GM12878 (cell line): ENCODE measurements at regions not wholly inside any gene's neighbourhood (a gene's known extent, or its start where the extent isn't known, plus 50 kb on each side); places are given as distances from the start of the nearest gene placed in this dataset.

Source experiments
- ATAC-seq: fragments of 200-7000 bp; cut with Tn5 transposase; 3 replicates; pipeline ENCODE4 v1.9.1; 2020; ENCODE audit warnings: mild to moderate bottlenecking, moderate library complexity
- BruUV-seq: library from RNA; stranded (reverse); fragments of 400-500 nt; replicated peaks from 2 replicates; lab custom pipeline; 2021; lab: Mats Ljungman, UMichigan
- CTCF ChIA-PET: fragments of 300-600 bp; sonication (Branson Sonifier 250); formaldehyde crosslinking; extraction: SDS; loops from one replicate; lab custom pipeline; 2021; ENCODE audit warnings: inconsistent platforms; lab: Yijun Ruan, JAX
- POLR2A ChIA-PET: fragments of 350-600 bp; formaldehyde crosslinking; extraction: SDS; loops from one replicate; lab custom pipeline; 2021; ENCODE audit warnings: inconsistent platforms; lab: Charles Lee
- RAD21 ChIA-PET: fragments of 300-600 bp; sonication (Branson Sonifier 250); formaldehyde crosslinking; loops from one replicate; lab custom pipeline; 2023; ENCODE audit warnings: antibody characterized with exemption; ENCODE audit not compliant: unreplicated experiment; lab: Charles Lee
- SMC1A ChIA-PET: fragments of 300-600 bp; sonication (Branson Sonifier 250); formaldehyde crosslinking; loops from one replicate; lab custom pipeline; 2023; ENCODE audit not compliant: unreplicated experiment, uncharacterized antibody; lab: Charles Lee
- DNase-seq: peaks from one replicate; pipeline ENCODE4 v3.0.0-alpha.2; 2011; ENCODE audit warnings: low read depth, low spot score
- FAIRE-seq: peaks from 3 replicates; lab custom pipeline; 2011; peaks lifted over from hg19 to GRCh38; lab: Jason Lieb, UNC
- H2AFZ ChIP-seq: 2 replicates; pipeline ENCODE4 v1.6.0; 2011; ENCODE audit warnings: low read depth, low read length, control low read depth; ENCODE audit not compliant: control insufficient read depth
- H3K27ac ChIP-seq: 2 replicates; pipeline ENCODE4 v1.5.1; 2011; ENCODE audit warnings: control low read depth; ENCODE audit not compliant: control insufficient read depth, insufficient read depth
- H3K27me3 ChIP-seq, 2 experiments: replicated peaks in 1 of 2; 2 replicates each; pipeline versions ENCODE4 v1.6.0 to v1.6.1; 2011; ENCODE audit warnings: low read length in 1 of 2; ENCODE audit not compliant: control insufficient read depth in 2 of 2, insufficient read depth in 2 of 2
- H3K36me3 ChIP-seq, 2 experiments: 2 replicates each; pipeline ENCODE4 v1.5.1; 2011; ENCODE audit warnings: low read length in 1 of 2; ENCODE audit not compliant: control insufficient read depth in 2 of 2, insufficient read depth in 2 of 2
- H3K4me1 ChIP-seq: 2 replicates; pipeline ENCODE4 v1.6.1; 2011; ENCODE audit warnings: mild to moderate bottlenecking, low read length, moderate library complexity, mixed read lengths; ENCODE audit not compliant: control insufficient read depth, insufficient read depth
- H3K4me2 ChIP-seq: 2 replicates; pipeline ENCODE4 v1.6.0; 2011; ENCODE audit warnings: control low read depth; ENCODE audit not compliant: control insufficient read depth, insufficient read depth
- H3K4me3 ChIP-seq: fragments of 200-600 bp; sonication (generic); 2 replicates; pipeline ENCODE4 v1.5.1; 2016
- H3K79me2 ChIP-seq: 2 replicates; pipeline ENCODE4 v1.6.0; 2011; ENCODE audit warnings: low read length; ENCODE audit not compliant: control insufficient read depth, insufficient read depth
- H3K9ac ChIP-seq: 2 replicates; pipeline ENCODE4 v1.8.0; 2011; ENCODE audit warnings: low read length, control low read depth, mixed read lengths; ENCODE audit not compliant: control insufficient read depth, insufficient read depth
- H3K9me3 ChIP-seq: replicated peaks from 3 replicates; pipeline ENCODE4 v1.5.1; 2011; ENCODE audit warnings: mild to moderate bottlenecking, low read length; ENCODE audit not compliant: control insufficient read depth, insufficient read depth
- H4K20me1 ChIP-seq: 2 replicates; pipeline ENCODE4 v1.6.0; 2011; ENCODE audit not compliant: control insufficient read depth, insufficient read depth
- BCL11A ChIP-seq: IDR thresholded peaks from 2 replicates; pipeline ENCODE4 v1.6.1; 2011; ENCODE audit warnings: low read depth, low read length
- NFIC ChIP-seq: IDR thresholded peaks from 2 replicates; pipeline ENCODE4 v1.6.1; 2012; ENCODE audit warnings: low read depth, mild to moderate bottlenecking, inconsistent platforms, low read length, moderate library complexity
- PAX5 ChIP-seq: IDR thresholded peaks from 2 replicates; pipeline ENCODE4 v1.6.1; 2011; ENCODE audit warnings: low read depth, low read length, borderline replicate concordance
- PML ChIP-seq: IDR thresholded peaks from 2 replicates; pipeline ENCODE4 v1.6.1; 2012; ENCODE audit warnings: low read length, inconsistent platforms
- RELA ChIP-seq: fragments of 450-650 bp; IDR thresholded peaks from 2 replicates; pipeline ENCODE4 v1.8.0; 2014; ENCODE audit warnings: borderline replicate concordance; ENCODE audit not compliant: partially characterized antibody
- SIX5 ChIP-seq: IDR thresholded peaks from 2 replicates; pipeline ENCODE4 v1.6.1; 2011; ENCODE audit warnings: mild to moderate bottlenecking, low read depth, low read length, moderate library complexity; ENCODE audit not compliant: severe bottlenecking
- SRF ChIP-seq, 2 experiments: IDR thresholded peaks; 2 replicates each; pipeline ENCODE4 v1.6.1; 2011; ENCODE audit warnings: low read depth in 2 of 2, low read length in 2 of 2, mild to moderate bottlenecking in 1 of 2, moderate library complexity in 1 of 2
- TCF12 ChIP-seq: IDR thresholded peaks from 2 replicates; pipeline ENCODE4 v1.6.1; 2011; ENCODE audit warnings: low read depth, mild to moderate bottlenecking, low read length
- TCF3 ChIP-seq: IDR thresholded peaks from 2 replicates; pipeline ENCODE4 v1.6.1; 2012; ENCODE audit warnings: low read depth, mild to moderate bottlenecking, low read length, borderline replicate concordance; ENCODE audit not compliant: insufficient read depth
- WGBS: methylation state at CpG from one replicate; pipeline ENCODE4 v1.1.6; 2016; ENCODE audit warnings: low lambda C conversion rate; ENCODE audit not compliant: insufficient replicate concordance, insufficient coverage; ENCODE audit errors: missing lambda C conversion rate; 5-methylcytosine and 5-hydroxymethylcytosine counted together
- in situ Hi-C: fragments of 300-500 bp; cut with MboI; formaldehyde crosslinking; loops from 9 replicates; pipeline ENCODE4 v1.14.3; 2018; ENCODE audit warnings: mixed read lengths
- intact Hi-C: fragments of 100-400 bp; cut with micrococcal nuclease; formaldehyde crosslinking; loops from one replicate; pipeline ENCODE4 v1.14.2; 2022; ENCODE audit not compliant: unreplicated experiment
- TF ChIP-seq, protein P1 (sequence below): IDR thresholded peaks from 2 replicates; pipeline ENCODE4 v1.6.1; 2011; ENCODE audit warnings: low read depth, low read length, improper control_type of control experiment, borderline replicate concordance
- TF ChIP-seq, protein P2 (sequence below): fragments of 450-650 bp; IDR thresholded peaks from 2 replicates; pipeline ENCODE4 v1.6.1; 2017; ENCODE audit warnings: mild to moderate bottlenecking, moderate library complexity
- TF ChIP-seq, protein P3 (sequence below): fragments of 150-350 bp; IDR thresholded peaks from 2 replicates; pipeline ENCODE4 v1.6.1; 2014; ENCODE audit warnings: mild to moderate bottlenecking, low read depth, low read length

DNA sequence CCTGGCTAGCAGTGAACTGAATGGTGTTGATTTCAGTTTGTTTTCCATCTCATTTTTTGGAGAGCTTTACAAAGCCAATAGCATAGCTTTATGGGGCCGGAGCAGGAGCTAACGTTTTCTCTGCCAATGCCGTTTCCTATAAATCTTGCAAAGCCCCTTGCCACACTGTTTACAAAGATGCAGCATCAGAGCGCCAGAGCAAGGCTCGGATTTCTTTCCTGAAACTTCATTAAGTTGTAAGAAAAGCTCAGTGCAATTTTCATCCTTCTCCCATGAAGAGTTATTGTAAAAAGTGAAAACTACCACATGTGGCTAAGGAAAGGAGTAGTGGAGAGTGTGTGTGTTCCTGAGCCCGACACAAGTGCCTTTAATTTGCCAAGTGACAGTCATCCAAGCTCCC is 178.2 kb upstream of the GDNF start:
- H3K36me3 ChIP-seq, result no peaks in the 10 kb centered on the region
- intact Hi-C loops, result no loop called here

DNA sequence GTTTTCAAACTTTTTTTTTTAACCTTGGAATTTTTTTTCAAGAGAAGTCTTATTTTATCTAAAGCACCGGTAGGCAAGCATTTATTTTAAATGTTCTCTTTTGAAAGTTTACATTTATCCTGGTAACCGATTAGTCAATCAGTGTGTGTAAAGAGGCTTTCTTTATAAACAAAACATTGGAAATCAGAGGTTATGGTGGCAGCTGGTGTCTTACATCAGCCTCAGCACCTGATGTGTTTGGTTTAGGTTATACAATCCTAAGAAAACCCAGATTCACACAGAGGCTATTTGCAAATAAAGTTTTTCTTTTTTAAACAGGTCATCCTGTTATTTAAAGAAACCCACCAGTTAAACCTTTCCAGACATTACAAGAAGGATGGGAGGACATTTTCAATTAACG is 173.3 kb upstream of the GDNF start:
- no peak for FAIRE-seq
- 29% methylated on average over 3 of the region's 3 CpGs for WGBS
- CTCF ChIA-PET, result no interaction called here

More for the DNA sequence above, 178.2 kb upstream of the GDNF start:
- SMC1A ChIA-PET, result no interaction called here
- Histone ChIP-seq H2AFZ (no peak overlapping the region), H3K9ac (no peak overlapping the region), H3K27ac (no peak overlapping the region), H3K79me2 (no peaks in the 10 kb centered on the region), H3K4me3 (no peak overlapping the region), H3K4me1 (no peaks in the 10 kb centered on the region), H3K9me3 (no peaks in the 10 kb centered on the region), H3K4me2 (no peak overlapping the region), H3K27me3 (no peaks in the 10 kb centered on the region; a peak in 2 of 4 replicates), H4K20me1 (no peaks in the 10 kb centered on the region)
- no peak for ATAC-seq
- no TSS peak for BruUV-seq
- no peak for FAIRE-seq
- POLR2A ChIA-PET, result no interaction called here
- WGBS, result 34% methylated on average over 6 of the region's 6 CpGs
- in situ Hi-C loops, result no loop called here
- RAD21 ChIA-PET, result no interaction called here
- TF ChIP-seq, protein P1, sequence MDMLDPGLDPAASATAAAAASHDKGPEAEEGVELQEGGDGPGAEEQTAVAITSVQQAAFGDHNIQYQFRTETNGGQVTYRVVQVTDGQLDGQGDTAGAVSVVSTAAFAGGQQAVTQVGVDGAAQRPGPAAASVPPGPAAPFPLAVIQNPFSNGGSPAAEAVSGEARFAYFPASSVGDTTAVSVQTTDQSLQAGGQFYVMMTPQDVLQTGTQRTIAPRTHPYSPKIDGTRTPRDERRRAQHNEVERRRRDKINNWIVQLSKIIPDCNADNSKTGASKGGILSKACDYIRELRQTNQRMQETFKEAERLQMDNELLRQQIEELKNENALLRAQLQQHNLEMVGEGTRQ, result no peak
- no peak for TF ChIP-seq NFIC
- no peak for TF ChIP-seq BCL11A
- no peak for TF ChIP-seq RELA
- TF ChIP-seq PAX5, result no peak
- DNase-seq, result no peak
- CTCF ChIA-PET, result no interaction called here

More for the DNA sequence above, 173.3 kb upstream of the GDNF start:
- intact Hi-C loops, result no loop called here
- Histone ChIP-seq H4K20me1 (no peaks in the 10 kb centered on the region), H3K36me3 (no peaks in the 10 kb centered on the region), H3K4me3 (no peak overlapping the region), H3K4me1 (no peaks in the 10 kb centered on the region), H3K4me2 (no peak overlapping the region), H3K9me3 (no peaks in the 10 kb centered on the region), H3K27me3 (no peaks in the 10 kb centered on the region; a peak in 1 of 4 replicates), H2AFZ (no peak overlapping the region), H3K79me2 (no peaks in the 10 kb centered on the region), H3K27ac (no peak overlapping the region), H3K9ac (no peak overlapping the region)
- no peak for TF ChIP-seq BCL11A
- no peak for TF ChIP-seq PML
- TF ChIP-seq SRF (IDR thresholded peaks at IDR 0.05; ENCODE audit: low read depth in 2 of 2, low read length in 2 of 2), result no peak
- TF ChIP-seq TCF12, result no peak
- TF ChIP-seq TCF3, result no peak
- TF ChIP-seq RELA, result no peak
- TF ChIP-seq, protein P2, sequence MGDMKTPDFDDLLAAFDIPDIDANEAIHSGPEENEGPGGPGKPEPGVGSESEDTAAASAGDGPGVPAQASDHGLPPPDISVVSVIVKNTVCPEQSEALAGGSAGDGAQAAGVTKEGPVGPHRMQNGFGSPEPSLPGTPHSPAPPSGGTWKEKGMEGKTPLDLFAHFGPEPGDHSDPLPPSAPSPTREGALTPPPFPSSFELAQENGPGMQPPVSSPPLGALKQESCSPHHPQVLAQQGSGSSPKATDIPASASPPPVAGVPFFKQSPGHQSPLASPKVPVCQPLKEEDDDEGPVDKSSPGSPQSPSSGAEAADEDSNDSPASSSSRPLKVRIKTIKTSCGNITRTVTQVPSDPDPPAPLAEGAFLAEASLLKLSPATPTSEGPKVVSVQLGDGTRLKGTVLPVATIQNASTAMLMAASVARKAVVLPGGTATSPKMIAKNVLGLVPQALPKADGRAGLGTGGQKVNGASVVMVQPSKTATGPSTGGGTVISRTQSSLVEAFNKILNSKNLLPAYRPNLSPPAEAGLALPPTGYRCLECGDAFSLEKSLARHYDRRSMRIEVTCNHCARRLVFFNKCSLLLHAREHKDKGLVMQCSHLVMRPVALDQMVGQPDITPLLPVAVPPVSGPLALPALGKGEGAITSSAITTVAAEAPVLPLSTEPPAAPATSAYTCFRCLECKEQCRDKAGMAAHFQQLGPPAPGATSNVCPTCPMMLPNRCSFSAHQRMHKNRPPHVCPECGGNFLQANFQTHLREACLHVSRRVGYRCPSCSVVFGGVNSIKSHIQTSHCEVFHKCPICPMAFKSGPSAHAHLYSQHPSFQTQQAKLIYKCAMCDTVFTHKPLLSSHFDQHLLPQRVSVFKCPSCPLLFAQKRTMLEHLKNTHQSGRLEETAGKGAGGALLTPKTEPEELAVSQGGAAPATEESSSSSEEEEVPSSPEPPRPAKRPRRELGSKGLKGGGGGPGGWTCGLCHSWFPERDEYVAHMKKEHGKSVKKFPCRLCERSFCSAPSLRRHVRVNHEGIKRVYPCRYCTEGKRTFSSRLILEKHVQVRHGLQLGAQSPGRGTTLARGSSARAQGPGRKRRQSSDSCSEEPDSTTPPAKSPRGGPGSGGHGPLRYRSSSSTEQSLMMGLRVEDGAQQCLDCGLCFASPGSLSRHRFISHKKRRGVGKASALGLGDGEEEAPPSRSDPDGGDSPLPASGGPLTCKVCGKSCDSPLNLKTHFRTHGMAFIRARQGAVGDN, result no peak
- TF ChIP-seq SIX5, result no peak
- TF ChIP-seq, protein P3, sequence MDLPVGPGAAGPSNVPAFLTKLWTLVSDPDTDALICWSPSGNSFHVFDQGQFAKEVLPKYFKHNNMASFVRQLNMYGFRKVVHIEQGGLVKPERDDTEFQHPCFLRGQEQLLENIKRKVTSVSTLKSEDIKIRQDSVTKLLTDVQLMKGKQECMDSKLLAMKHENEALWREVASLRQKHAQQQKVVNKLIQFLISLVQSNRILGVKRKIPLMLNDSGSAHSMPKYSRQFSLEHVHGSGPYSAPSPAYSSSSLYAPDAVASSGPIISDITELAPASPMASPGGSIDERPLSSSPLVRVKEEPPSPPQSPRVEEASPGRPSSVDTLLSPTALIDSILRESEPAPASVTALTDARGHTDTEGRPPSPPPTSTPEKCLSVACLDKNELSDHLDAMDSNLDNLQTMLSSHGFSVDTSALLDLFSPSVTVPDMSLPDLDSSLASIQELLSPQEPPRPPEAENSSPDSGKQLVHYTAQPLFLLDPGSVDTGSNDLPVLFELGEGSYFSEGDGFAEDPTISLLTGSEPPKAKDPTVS, result no peak
- in situ Hi-C loops, result no loop called here
- ChIA-PET POLR2A (no interaction called here), RAD21 (no interaction called here), SMC1A (no interaction called here)
- ATAC-seq (no peak), DNase-seq (no peak)
- no TSS peak for BruUV-seq
